Ishikawa (cell line): ENCODE measurements at regions not wholly inside any gene's neighbourhood (a gene's known extent, or its start where the extent isn't known, plus 50 kb on each side); places are given as distances from the start of the nearest gene placed in this dataset.

ENCODE experiments used
- CEBPB ChIP-seq: IDR thresholded peaks from 2 replicates; pipeline ENCODE4 v1.6.1; 2012
- CREB1 ChIP-seq: IDR thresholded peaks from 2 replicates; pipeline ENCODE4 v1.6.1; 2012; ENCODE audit warnings: low read depth
- EGR1 ChIP-seq: IDR thresholded peaks from 2 replicates; pipeline ENCODE4 v1.6.1; 2012
- EP300 ChIP-seq: IDR thresholded peaks from 2 replicates; pipeline ENCODE4 v1.6.1; 2012; ENCODE audit warnings: borderline replicate concordance
- FOXM1 ChIP-seq: IDR thresholded peaks from 2 replicates; pipeline ENCODE4 v1.6.1; 2012; ENCODE audit warnings: low read depth, borderline replicate concordance
- NFIC ChIP-seq: IDR thresholded peaks from 2 replicates; pipeline ENCODE4 v1.6.1; 2012
- RAD21 ChIP-seq: IDR thresholded peaks from 2 replicates; pipeline ENCODE4 v1.6.1; 2012; ENCODE audit warnings: low read depth
- TAF1 ChIP-seq: IDR thresholded peaks from 2 replicates; pipeline ENCODE4 v1.6.1; 2012; ENCODE audit warnings: low read depth, mild to moderate bottlenecking
- TCF12 ChIP-seq: IDR thresholded peaks from 2 replicates; pipeline ENCODE4 v1.6.1; 2012; ENCODE audit warnings: low read depth
- TEAD4 ChIP-seq: IDR thresholded peaks from 2 replicates; pipeline ENCODE4 v1.6.1; 2012
- YY1 ChIP-seq: IDR thresholded peaks from 2 replicates; pipeline ENCODE4 v1.6.1; 2012; ENCODE audit warnings: low read depth
- ZBTB7A ChIP-seq: IDR thresholded peaks from 2 replicates; pipeline ENCODE4 v1.6.1; 2012; ENCODE audit warnings: low read depth
- TF ChIP-seq, protein P1 (sequence below): IDR thresholded peaks from 2 replicates; pipeline ENCODE4 v1.6.1; 2012
- TF ChIP-seq, protein P2 (sequence below): IDR thresholded peaks from 2 replicates; pipeline ENCODE4 v1.6.1; 2012; ENCODE audit warnings: low read depth, mild to moderate bottlenecking
- TF ChIP-seq, protein P3 (sequence below): IDR thresholded peaks from 2 replicates; pipeline ENCODE4 v1.6.1; 2012

DNA sequence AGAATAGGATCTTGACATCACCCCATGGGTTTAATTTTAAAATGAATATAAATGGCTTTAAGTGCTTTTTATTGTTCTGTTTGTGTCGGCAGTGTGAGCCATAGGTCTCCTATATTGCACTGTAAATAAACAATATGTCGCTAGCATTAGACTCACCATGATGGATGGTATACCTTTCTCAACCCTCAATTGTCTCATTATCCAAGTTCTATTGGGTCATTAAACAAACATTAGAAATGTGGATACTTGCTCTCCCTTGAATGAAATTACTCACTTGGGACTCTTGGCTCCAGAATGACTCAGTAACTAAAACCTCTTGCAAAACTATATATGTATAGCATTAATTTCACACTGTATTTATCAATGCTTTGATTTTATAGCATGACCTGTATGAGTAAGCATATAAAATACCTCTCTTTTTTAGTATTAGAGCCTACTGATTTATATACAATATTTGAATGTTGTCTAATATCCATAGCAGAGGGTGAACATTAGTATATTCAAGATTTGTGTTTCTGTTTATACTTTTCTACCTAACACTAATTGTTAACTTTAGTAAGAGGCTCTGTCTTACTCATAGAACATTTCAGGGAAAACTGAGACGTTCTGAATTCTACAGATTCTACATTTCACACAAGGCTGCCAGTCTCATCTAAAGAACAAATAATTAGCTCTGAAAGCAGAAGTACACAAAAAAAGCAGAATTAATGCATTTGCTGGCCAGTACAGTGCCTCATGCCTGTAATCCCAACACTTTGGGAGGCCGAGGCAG, 303.8 kb upstream of the PRR16 start:
- TF ChIP-seq ZBTB7A (no peak), TEAD4 (no peak), YY1 (no peak), CEBPB (no peak), CREB1 (no peak), EGR1 (no peak), EP300 (no peak), TCF12 (no peak)
- TF ChIP-seq, protein P1, sequence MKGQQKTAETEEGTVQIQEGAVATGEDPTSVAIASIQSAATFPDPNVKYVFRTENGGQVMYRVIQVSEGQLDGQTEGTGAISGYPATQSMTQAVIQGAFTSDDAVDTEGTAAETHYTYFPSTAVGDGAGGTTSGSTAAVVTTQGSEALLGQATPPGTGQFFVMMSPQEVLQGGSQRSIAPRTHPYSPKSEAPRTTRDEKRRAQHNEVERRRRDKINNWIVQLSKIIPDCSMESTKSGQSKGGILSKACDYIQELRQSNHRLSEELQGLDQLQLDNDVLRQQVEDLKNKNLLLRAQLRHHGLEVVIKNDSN: no peak
- TF ChIP-seq, protein P2, sequence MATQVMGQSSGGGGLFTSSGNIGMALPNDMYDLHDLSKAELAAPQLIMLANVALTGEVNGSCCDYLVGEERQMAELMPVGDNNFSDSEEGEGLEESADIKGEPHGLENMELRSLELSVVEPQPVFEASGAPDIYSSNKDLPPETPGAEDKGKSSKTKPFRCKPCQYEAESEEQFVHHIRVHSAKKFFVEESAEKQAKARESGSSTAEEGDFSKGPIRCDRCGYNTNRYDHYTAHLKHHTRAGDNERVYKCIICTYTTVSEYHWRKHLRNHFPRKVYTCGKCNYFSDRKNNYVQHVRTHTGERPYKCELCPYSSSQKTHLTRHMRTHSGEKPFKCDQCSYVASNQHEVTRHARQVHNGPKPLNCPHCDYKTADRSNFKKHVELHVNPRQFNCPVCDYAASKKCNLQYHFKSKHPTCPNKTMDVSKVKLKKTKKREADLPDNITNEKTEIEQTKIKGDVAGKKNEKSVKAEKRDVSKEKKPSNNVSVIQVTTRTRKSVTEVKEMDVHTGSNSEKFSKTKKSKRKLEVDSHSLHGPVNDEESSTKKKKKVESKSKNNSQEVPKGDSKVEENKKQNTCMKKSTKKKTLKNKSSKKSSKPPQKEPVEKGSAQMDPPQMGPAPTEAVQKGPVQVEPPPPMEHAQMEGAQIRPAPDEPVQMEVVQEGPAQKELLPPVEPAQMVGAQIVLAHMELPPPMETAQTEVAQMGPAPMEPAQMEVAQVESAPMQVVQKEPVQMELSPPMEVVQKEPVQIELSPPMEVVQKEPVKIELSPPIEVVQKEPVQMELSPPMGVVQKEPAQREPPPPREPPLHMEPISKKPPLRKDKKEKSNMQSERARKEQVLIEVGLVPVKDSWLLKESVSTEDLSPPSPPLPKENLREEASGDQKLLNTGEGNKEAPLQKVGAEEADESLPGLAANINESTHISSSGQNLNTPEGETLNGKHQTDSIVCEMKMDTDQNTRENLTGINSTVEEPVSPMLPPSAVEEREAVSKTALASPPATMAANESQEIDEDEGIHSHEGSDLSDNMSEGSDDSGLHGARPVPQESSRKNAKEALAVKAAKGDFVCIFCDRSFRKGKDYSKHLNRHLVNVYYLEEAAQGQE: no peak

DNA sequence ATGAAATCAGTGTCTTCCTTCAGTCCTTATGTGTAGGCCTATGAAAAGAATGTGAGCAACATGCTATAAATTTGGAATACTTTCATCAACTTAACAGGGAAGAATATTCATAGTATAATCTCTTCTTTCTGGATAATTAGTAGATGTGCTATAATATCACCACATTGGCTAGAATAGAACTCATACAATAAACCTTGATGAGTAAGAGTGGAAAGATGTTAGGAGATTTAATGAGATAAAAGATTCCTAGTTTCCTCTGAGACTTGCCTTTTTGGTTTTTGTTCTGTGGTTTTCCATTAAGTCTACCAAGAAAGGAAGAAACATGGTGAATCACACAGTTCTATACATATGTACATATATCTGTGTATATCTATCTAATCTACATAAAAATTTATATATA, 301.8 kb upstream of the PRR16 start:
- no peak for TF ChIP-seq TCF12
- no peak for TF ChIP-seq TEAD4
- no peak for TF ChIP-seq FOXM1
- TF ChIP-seq YY1: no peak
- no peak for TF ChIP-seq TAF1
- no peak for TF ChIP-seq RAD21
- no peak for TF ChIP-seq CEBPB
- no peak for TF ChIP-seq ZBTB7A
- TF ChIP-seq, protein P3, sequence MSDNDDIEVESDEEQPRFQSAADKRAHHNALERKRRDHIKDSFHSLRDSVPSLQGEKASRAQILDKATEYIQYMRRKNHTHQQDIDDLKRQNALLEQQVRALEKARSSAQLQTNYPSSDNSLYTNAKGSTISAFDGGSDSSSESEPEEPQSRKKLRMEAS: no peak
- TF ChIP-seq EGR1: no peak
- TF ChIP-seq NFIC: no peak
- TF ChIP-seq, protein P2: no peak
- TF ChIP-seq, protein P1: no peak
- no peak for TF ChIP-seq CREB1
- TF ChIP-seq EP300: no peak

DNA sequence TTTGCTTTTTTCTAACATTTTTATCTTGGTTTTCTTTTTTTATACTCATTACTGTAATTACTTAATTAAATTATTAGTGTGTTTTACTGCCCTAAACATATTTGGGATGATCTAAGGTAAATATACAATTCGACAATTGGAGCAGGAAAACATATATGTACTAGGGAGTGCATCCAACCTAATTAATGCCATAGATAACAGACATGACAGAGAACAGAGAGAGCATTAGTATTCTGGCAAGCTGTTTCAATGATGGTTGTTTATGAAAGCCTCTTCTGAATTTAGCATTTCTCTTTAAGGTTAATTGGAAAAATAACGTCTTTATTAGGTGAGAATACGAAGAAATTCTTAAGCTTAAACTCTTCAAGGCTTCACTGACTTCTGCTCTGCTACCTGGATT, 300.1 kb upstream of the PRR16 start:
- TF ChIP-seq EGR1 (no peak), TCF12 (no peak), ZBTB7A (no peak), FOXM1 (no peak), TEAD4 (no peak), TAF1 (no peak), RAD21 (no peak), CREB1 (no peak)
- TF ChIP-seq, protein P3: no peak
- TF ChIP-seq, protein P1: no peak

DNA sequence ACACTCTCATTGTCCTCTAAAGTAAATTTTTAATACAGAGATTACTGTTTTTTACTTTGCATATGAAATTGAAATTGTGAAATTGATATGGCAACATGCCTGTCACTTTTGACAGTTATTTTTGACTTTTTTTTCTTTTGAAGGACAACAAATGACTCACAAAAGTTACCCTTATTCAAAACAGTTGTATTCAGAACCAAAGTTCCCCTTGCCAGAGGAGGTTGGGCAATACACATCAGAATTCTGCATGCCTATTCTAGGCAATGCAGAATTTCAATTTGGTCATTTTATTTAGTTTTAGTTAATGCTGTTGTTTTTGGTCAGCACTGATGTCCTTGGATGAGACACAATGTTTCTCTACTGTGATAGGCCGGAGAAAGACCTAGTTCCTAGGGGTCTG, 299.1 kb upstream of the PRR16 start:
- TF ChIP-seq EP300: no peak

DNA sequence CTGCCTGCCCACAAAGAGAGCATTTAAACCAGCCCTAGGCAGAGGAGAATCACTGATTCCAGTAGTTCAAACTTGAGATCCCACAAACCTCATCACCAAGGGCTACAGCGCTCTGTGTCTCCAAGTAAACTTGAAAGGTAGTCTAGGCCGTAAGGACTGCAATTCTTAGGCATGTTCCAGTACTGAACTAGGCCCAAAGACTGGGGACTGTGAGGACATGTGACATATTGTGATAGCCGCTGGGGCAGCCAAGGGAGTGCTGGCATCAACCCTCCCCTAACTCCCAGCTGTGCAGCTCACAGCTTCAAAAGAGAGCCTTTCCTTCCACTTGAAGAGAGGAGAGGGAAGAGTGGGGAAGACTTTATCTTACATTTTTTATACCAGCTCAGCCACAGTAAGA, 291.0 kb upstream of the PRR16 start:
- TF ChIP-seq, protein P3: no peak
- TF ChIP-seq NFIC (no peak), YY1 (no peak), TEAD4 (no peak), CREB1 (no peak), EGR1 (no peak), CEBPB (no peak), FOXM1 (no peak), TCF12 (no peak), RAD21 (no peak)
- TF ChIP-seq, protein P1: no peak
- TF ChIP-seq, protein P2: no peak
